H1 (cell line): ENCODE measurements at regions not wholly inside any gene's neighbourhood (a gene's known extent, or its start where the extent isn't known, plus 50 kb on each side); places are given as distances from the start of the nearest gene placed in this dataset.
A peak's percentile ranks its signal among the peaks of the same experiment; 100 is the strongest.

Source experiments
- CTCF ChIA-PET: fragments of 300-600 bp; sonication (Branson Sonifier 250); formaldehyde crosslinking; loops from one replicate; lab custom pipeline; 2021; ENCODE audit not compliant: partially characterized antibody; lab: Charles Lee
- POLR2A ChIA-PET: fragments of 300-600 bp; sonication (Branson Sonifier 250); formaldehyde crosslinking; loops from one replicate; lab custom pipeline; 2021; ENCODE audit warnings: inconsistent platforms; ENCODE audit not compliant: partially characterized antibody; lab: Charles Lee
- DNase-seq, 2 experiments: peaks; one replicate each; pipeline versions ENCODE4 v3.0.0 to v3.0.0-alpha.2; 2010 to 2022; ENCODE audit warnings: low spot score in 2 of 2, low read depth in 1 of 2, mixed read lengths in 1 of 2
- FAIRE-seq: peaks from 2 replicates; lab custom pipeline; 2011; peaks lifted over from hg19 to GRCh38; lab: Jason Lieb, UNC
- H2AFZ ChIP-seq: 2 replicates; pipeline ENCODE4 v1.8.1; 2012; ENCODE audit warnings: low read length, inconsistent platforms
- H2AK5ac ChIP-seq: 2 replicates; pipeline ENCODE4 v1.6.1; 2013; ENCODE audit warnings: low read depth, low read length
- H2BK120ac ChIP-seq: replicated peaks from 2 replicates; pipeline ENCODE3; 2013; ENCODE audit warnings: low read depth, low read length, inconsistent platforms
- H2BK12ac ChIP-seq: 2 replicates; pipeline ENCODE4 v1.6.1; 2013; ENCODE audit warnings: low read depth, low read length
- H2BK15ac ChIP-seq: 2 replicates; pipeline ENCODE4 v1.6.1; 2013; ENCODE audit warnings: low read length
- H2BK20ac ChIP-seq: 2 replicates; pipeline ENCODE4 v1.6.1; 2013; ENCODE audit warnings: low read length
- H2BK5ac ChIP-seq: 2 replicates; pipeline ENCODE4 v1.6.1; 2013; ENCODE audit warnings: low read depth, low read length
- H3K14ac ChIP-seq: 2 replicates; pipeline ENCODE4 v1.6.1; 2013; ENCODE audit warnings: inconsistent platforms; ENCODE audit not compliant: insufficient read length
- H3K18ac ChIP-seq: 2 replicates; pipeline ENCODE4 v1.6.1; 2013; ENCODE audit warnings: low read length; ENCODE audit errors: extremely low read depth
- H3K23ac ChIP-seq: 2 replicates; pipeline ENCODE4 v1.6.1; 2013; ENCODE audit warnings: inconsistent platforms; ENCODE audit not compliant: insufficient read length
- H3K23me2 ChIP-seq: 2 replicates; pipeline ENCODE4 v1.6.1; 2013; ENCODE audit warnings: low read depth, low read length
- H3K27ac ChIP-seq: 2 replicates; pipeline ENCODE4 v1.6.1; 2011; ENCODE audit warnings: low read depth, low read length, inconsistent platforms
- H3K27me3 ChIP-seq, 4 experiments: replicated peaks in 1 of 4; 1 replicate in 1 of 4; 2 replicates in 3 of 4; pipeline versions ENCODE4 v1.6.1 to v1.8.1; 2011 to 2013; ENCODE audit warnings: low read length in 3 of 4, mild to moderate bottlenecking in 3 of 4, inconsistent platforms in 2 of 4, mixed read lengths in 2 of 4, moderate library complexity in 1 of 4; ENCODE audit not compliant: control insufficient read depth in 3 of 4, insufficient read depth in 3 of 4; ENCODE audit errors: extremely low read depth in 1 of 4
- H3K36me3 ChIP-seq, 4 experiments: 2 replicates each; pipeline versions ENCODE4 v1.6.1 to v1.8.1; 2011 to 2013; ENCODE audit warnings: mild to moderate bottlenecking in 4 of 4, low read length in 3 of 4, moderate library complexity in 2 of 4, control low read depth in 1 of 4, inconsistent platforms in 1 of 4; ENCODE audit not compliant: insufficient read depth in 4 of 4, control insufficient read depth in 2 of 4
- H3K4ac ChIP-seq: replicated peaks from 2 replicates; pipeline ENCODE3; 2013; ENCODE audit warnings: low read length, low read depth, mixed read lengths, inconsistent platforms; ENCODE audit not compliant: insufficient read length
- H3K4me1 ChIP-seq, 4 experiments: replicated peaks in 1 of 4; 1 replicate in 1 of 4; 2 replicates in 3 of 4; pipeline versions ENCODE4 v1.6.1 to v1.8.1; 2011 to 2013; ENCODE audit warnings: low read length in 3 of 4, inconsistent platforms in 2 of 4, mixed read lengths in 1 of 4; ENCODE audit not compliant: insufficient read depth in 4 of 4, control insufficient read depth in 3 of 4
- H3K4me2 ChIP-seq, 2 experiments: 2 replicates each; pipeline versions ENCODE4 v1.6.1 to v1.8.1; 2011 to 2013; ENCODE audit warnings: low read depth in 2 of 2, low read length in 2 of 2, control low read depth in 1 of 2, inconsistent platforms in 1 of 2, mild to moderate bottlenecking in 1 of 2; ENCODE audit not compliant: insufficient read depth in 1 of 2
- H3K4me3 ChIP-seq, 4 experiments: fragments of 200-600, 300-600 bp in 1 of 4; sonication (generic), shearing (Covaris generic), sonication (Bioruptor Twin) in 1 of 4; 2 replicates each; pipeline versions ENCODE4 v1.5.1 to v1.8.1; 2011 to 2016; ENCODE audit warnings: low read length in 4 of 4, low read depth in 3 of 4, control low read depth in 2 of 4, inconsistent platforms in 2 of 4, mild to moderate bottlenecking in 2 of 4, mixed read lengths in 1 of 4, moderate library complexity in 1 of 4; ENCODE audit not compliant: insufficient read depth in 2 of 4; ENCODE audit errors: extremely low read depth in 1 of 4
- H3K56ac ChIP-seq: replicated peaks from 2 replicates; pipeline ENCODE3; 2013; ENCODE audit warnings: low read depth, mild to moderate bottlenecking, mixed read lengths, low read length, inconsistent platforms; ENCODE audit not compliant: insufficient read length
- H3K79me1 ChIP-seq: 2 replicates; pipeline ENCODE4 v1.6.1; 2013; ENCODE audit warnings: low read depth, low read length, control low read depth
- H3K79me2 ChIP-seq, 2 experiments: 2 replicates each; pipeline versions ENCODE4 v1.6.1 to v1.8.1; 2012 to 2013; ENCODE audit warnings: low read length in 2 of 2, mild to moderate bottlenecking in 2 of 2, inconsistent platforms in 1 of 2; ENCODE audit not compliant: insufficient read depth in 2 of 2, control insufficient read depth in 1 of 2
- H3K9ac ChIP-seq, 4 experiments: replicated peaks in 1 of 4; 1 replicate in 1 of 4; 2 replicates in 3 of 4; pipeline versions ENCODE4 v1.6.1 to v1.8.1; 2011 to 2013; ENCODE audit warnings: low read depth in 3 of 4, low read length in 3 of 4, control low read depth in 2 of 4, mild to moderate bottlenecking in 2 of 4, moderate library complexity in 2 of 4, inconsistent platforms in 1 of 4; ENCODE audit errors: extremely low read depth in 1 of 4
- H3K9me3 ChIP-seq, 2 experiments: 2 replicates each; pipeline versions ENCODE4 v1.6.1 to v1.8.1; 2012 to 2013; ENCODE audit warnings: mild to moderate bottlenecking in 2 of 2, moderate library complexity in 2 of 2, control low read depth in 1 of 2, inconsistent platforms in 1 of 2, low read depth in 1 of 2, low read length in 1 of 2, mixed read lengths in 1 of 2; ENCODE audit not compliant: insufficient read depth in 2 of 2
- H4K20me1 ChIP-seq, 2 experiments: replicated peaks in 1 of 2; 2 replicates each; pipeline versions ENCODE3 to v1.8.1; 2011 to 2013; ENCODE audit warnings: inconsistent platforms in 2 of 2, low read length in 2 of 2, mild to moderate bottlenecking in 1 of 2; ENCODE audit not compliant: insufficient read depth in 2 of 2, control insufficient read depth in 1 of 2
- H4K5ac ChIP-seq: 2 replicates; pipeline ENCODE4 v1.6.1; 2013; ENCODE audit warnings: low read length, low read depth, mixed read lengths, inconsistent platforms; ENCODE audit not compliant: insufficient read length
- H4K8ac ChIP-seq: 2 replicates; pipeline ENCODE4 v1.8.0; 2013; ENCODE audit warnings: mild to moderate bottlenecking, moderate library complexity, low read length, inconsistent platforms; ENCODE audit not compliant: insufficient read depth; ENCODE audit errors: extremely low read depth
- H4K91ac ChIP-seq: replicated peaks from 2 replicates; pipeline ENCODE3; 2013; ENCODE audit warnings: low read length, mixed read lengths, inconsistent platforms; ENCODE audit not compliant: insufficient read length
- GABPA ChIP-seq: IDR thresholded peaks from 2 replicates; pipeline ENCODE4 v1.6.1; 2011; ENCODE audit warnings: mild to moderate bottlenecking, low read length, moderate library complexity, borderline replicate concordance; ENCODE audit not compliant: insufficient read depth
- GTF2F1 ChIP-seq: IDR thresholded peaks from 2 replicates; pipeline ENCODE4 v1.6.1; 2012; ENCODE audit warnings: low read depth, low read length, improper control_type of control experiment, borderline replicate concordance
- WGBS, 2 experiments: shearing (Covaris generic) in 1 of 2; methylation state at CpG; one replicate each; pipeline versions ENCODE4 v1.1.6 to v1.1.7; 2013 to 2015; ENCODE audit warnings: low lambda C conversion rate in 2 of 2, mixed read lengths in 2 of 2, inconsistent platforms in 1 of 2, low coverage in 1 of 2, missing lambda C conversion rate in 1 of 2; ENCODE audit not compliant: insufficient replicate concordance in 2 of 2, insufficient coverage in 1 of 2, insufficient read length in 1 of 2; ENCODE audit errors: extremely low coverage in 1 of 2, missing lambda C conversion rate in 1 of 2; 5-methylcytosine and 5-hydroxymethylcytosine counted together

DNA sequence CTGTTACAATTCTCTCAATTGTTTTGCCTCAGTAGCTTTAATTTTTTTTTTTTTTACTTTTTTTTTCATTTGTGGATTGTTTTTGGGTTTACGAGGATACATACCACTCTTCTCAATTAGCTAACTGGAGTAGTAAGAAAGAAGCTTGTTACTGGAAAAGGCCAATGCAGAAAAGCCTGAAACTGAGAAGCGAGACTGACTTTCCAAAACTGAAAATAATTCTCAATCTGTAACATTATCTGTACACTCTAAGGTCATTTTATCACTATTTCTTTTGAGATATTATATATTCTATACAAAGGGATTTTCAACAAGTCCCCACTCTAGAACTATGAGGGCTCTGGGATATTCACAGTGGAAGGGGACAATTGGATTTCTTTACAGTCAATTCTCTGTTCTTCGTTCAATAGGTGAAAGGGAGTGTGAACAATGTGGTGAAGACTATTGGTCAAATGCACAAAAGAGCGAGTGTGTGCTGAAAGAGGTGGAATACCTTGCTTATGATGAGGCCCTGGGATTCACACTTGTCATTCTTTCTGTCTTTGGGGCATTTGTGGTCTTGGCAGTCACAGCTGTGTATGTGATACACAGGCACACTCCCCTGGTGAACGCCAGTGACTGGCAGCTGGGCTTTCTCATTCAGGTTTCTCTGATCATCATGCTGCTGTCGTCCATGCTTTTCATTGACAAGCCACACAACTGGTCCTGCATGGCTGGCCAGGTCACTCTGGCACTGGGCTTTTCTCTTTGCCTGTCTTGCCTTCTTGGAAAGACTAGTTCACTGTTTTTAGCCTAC, 83.9 kb upstream of the KCNAB1 start:
- Histone ChIP-seq H3K4me1 (0 out of 7 replicates have a peak, but pooled peaks cover 0 to 2% (median 0%) of the 10 kb centered on the region in 4 experiments), H2BK20ac (no peak overlapping the region), H4K20me1 (no peaks in the 10 kb centered on the region), H4K8ac (no peak overlapping the region), H3K4me2 (no peak overlapping the region), H4K91ac (no peak overlapping the region), H3K18ac (no peak overlapping the region), H3K36me3 (no peaks in the 10 kb centered on the region), H3K9ac (no peak overlapping the region), H3K23ac (no peak overlapping the region), H3K79me2 (no peaks in the 10 kb centered on the region), H4K5ac (no peak overlapping the region), H3K4me3 (no peak overlapping the region), H3K23me2 (peaks cover 3% of the 10 kb centered on the region; the same call in 1 of the 2 replicates), H3K79me1 (no peaks in the 10 kb centered on the region), H2BK5ac (no peak overlapping the region), H3K14ac (no peak overlapping the region), H3K4ac (no peak overlapping the region), H3K27me3 (no peaks in the 10 kb centered on the region), H2BK120ac (no peak overlapping the region), H2AFZ (0 out of 2 replicates have a peak overlapping the region, but pooled peaks have one; percentile 30), H2AK5ac (no peak overlapping the region), H3K56ac (no peak overlapping the region), H3K9me3 (no peaks in the 10 kb centered on the region), H2BK12ac (no peak overlapping the region), H3K27ac (no peak overlapping the region), H2BK15ac (no peak overlapping the region)
- TF ChIP-seq GTF2F1 (no peak), GABPA (no peak)
- POLR2A ChIA-PET, result no interaction called here
- CTCF ChIA-PET, result interaction anchor here (1.2 kb wide), 1 partner anchor 8 kb away, joined by 7 read pairs; no protein-coding TSS in a partner anchor
- DNase-seq (no peak), FAIRE-seq (no peak)
- WGBS, 2 experiments, result 90% methylated on average over 6 of the region's 6 CpGs; no CpG with 5 or more reads in 1 of the 2 experiments
